ENCODE measurements at regions not wholly inside any gene's neighbourhood (a gene's known extent, or its start where the extent isn't known, plus 50 kb on each side); places are given as distances from the start of the nearest gene placed in this dataset.
"Not testable (repeated sequence)": the region's sequence is repeated elsewhere in the genome, so short reads cannot be mapped to it uniquely, and the experiment has no call there.

- Histone ChIP-seq H3K27me3 (replicated peaks; ENCODE audit: control insufficient read depth, insufficient read depth, low read length) (no peaks in the 10 kb centered on the region), H3K4me3 (replicated peaks; ENCODE audit: low read depth, low read length) (no peak overlapping the region), H3K36me3 (ENCODE audit: control insufficient read depth, insufficient read depth, low read length) (no peaks in the 10 kb centered on the region)
- no peak for TF ChIP-seq CTCF (IDR thresholded peaks at IDR 0.05; ENCODE audit: insufficient read depth, low read length, poor library complexity, severe bottlenecking)
- no peak for DNase-seq (ENCODE audit: extremely low read depth, insufficient read length)
Measured at GRCh38 chr2:228771315-228771714, 499.8 kb downstream of the PID1 start.

- DNase-seq (ENCODE audit: extremely low read depth, insufficient read length) = no peak
- no peaks in the 10 kb centered on the region for H3K36me3 ChIP-seq (ENCODE audit: control insufficient read depth, insufficient read depth, low read length)
Measured at GRCh38 chr2:228768818-228769217, 502.3 kb downstream of the PID1 start.

GRCh38 chr2:228768141-228768540 is 502.9 kb downstream of the PID1 start:
- H3K27me3 ChIP-seq (replicated peaks; ENCODE audit: control insufficient read depth, insufficient read depth, low read length); H3K36me3 ChIP-seq (ENCODE audit: control insufficient read depth, insufficient read depth, low read length); H3K4me3 ChIP-seq (replicated peaks; ENCODE audit: low read depth, low read length); DNase-seq (ENCODE audit: extremely low read depth, insufficient read length): not testable (repeated sequence)

More at GRCh38 chr2:228768818-228769217, 502.3 kb downstream of the PID1 start:
- TF ChIP-seq CTCF (IDR thresholded peaks at IDR 0.05; ENCODE audit: insufficient read depth, low read length, poor library complexity, severe bottlenecking) = no peak
- no peaks in the 10 kb centered on the region for H3K27me3 ChIP-seq (replicated peaks; ENCODE audit: control insufficient read depth, insufficient read depth, low read length)
- no peak overlapping the region for H3K4me3 ChIP-seq (replicated peaks; ENCODE audit: low read depth, low read length)

- no peak for TF ChIP-seq CTCF (IDR thresholded peaks at IDR 0.05; ENCODE audit: insufficient read depth, low read length, poor library complexity, severe bottlenecking)
- no peak for DNase-seq (ENCODE audit: extremely low read depth, insufficient read length)
- H3K27me3 ChIP-seq (replicated peaks; ENCODE audit: control insufficient read depth, insufficient read depth, low read length) = no peaks in the 10 kb centered on the region
- no peak overlapping the region for H3K4me3 ChIP-seq (replicated peaks; ENCODE audit: low read depth, low read length)
- H3K36me3 ChIP-seq (ENCODE audit: control insufficient read depth, insufficient read depth, low read length) = no peaks in the 10 kb centered on the region
Measured at GRCh38 chr2:228767196-228767595, 503.9 kb downstream of the PID1 start.

- Histone ChIP-seq H3K27me3 (replicated peaks; ENCODE audit: control insufficient read depth, insufficient read depth, low read length) (no peaks in the 10 kb centered on the region), H3K36me3 (ENCODE audit: control insufficient read depth, insufficient read depth, low read length) (no peaks in the 10 kb centered on the region), H3K4me3 (replicated peaks; ENCODE audit: low read depth, low read length) (no peak overlapping the region)
- no peak for TF ChIP-seq CTCF (IDR thresholded peaks at IDR 0.05; ENCODE audit: insufficient read depth, low read length, poor library complexity, severe bottlenecking)
- DNase-seq (ENCODE audit: extremely low read depth, insufficient read length) = no peak
Measured at GRCh38 chr2:228763379-228763981, 507.6 kb downstream of the PID1 start.

- no peak for TF ChIP-seq CTCF (IDR thresholded peaks at IDR 0.05; ENCODE audit: insufficient read depth, low read length, poor library complexity, severe bottlenecking)
- Histone ChIP-seq H3K4me3 (replicated peaks; ENCODE audit: low read depth, low read length) (no peak overlapping the region), H3K36me3 (ENCODE audit: control insufficient read depth, insufficient read depth, low read length) (no peaks in the 10 kb centered on the region), H3K27me3 (replicated peaks; ENCODE audit: control insufficient read depth, insufficient read depth, low read length) (no peaks in the 10 kb centered on the region)
- DNase-seq (ENCODE audit: extremely low read depth, insufficient read length) = no peak
Measured at GRCh38 chr2:228762565-228762964, 508.5 kb downstream of the PID1 start.

- H3K4me3 ChIP-seq (replicated peaks; ENCODE audit: low read depth, low read length); H3K27me3 ChIP-seq (replicated peaks; ENCODE audit: control insufficient read depth, insufficient read depth, low read length); DNase-seq (ENCODE audit: extremely low read depth, insufficient read length); H3K36me3 ChIP-seq (ENCODE audit: control insufficient read depth, insufficient read depth, low read length): not testable (repeated sequence)
Measured at GRCh38 chr2:228755661-228756060, 515.4 kb downstream of the PID1 start.

Measured in GM06990 (cell line).